ENCODE measurements at regions not wholly inside any gene's neighbourhood (a gene's known extent, or its start where the extent isn't known, plus 50 kb on each side); places are given as distances from the start of the nearest gene placed in this dataset.

DNA sequence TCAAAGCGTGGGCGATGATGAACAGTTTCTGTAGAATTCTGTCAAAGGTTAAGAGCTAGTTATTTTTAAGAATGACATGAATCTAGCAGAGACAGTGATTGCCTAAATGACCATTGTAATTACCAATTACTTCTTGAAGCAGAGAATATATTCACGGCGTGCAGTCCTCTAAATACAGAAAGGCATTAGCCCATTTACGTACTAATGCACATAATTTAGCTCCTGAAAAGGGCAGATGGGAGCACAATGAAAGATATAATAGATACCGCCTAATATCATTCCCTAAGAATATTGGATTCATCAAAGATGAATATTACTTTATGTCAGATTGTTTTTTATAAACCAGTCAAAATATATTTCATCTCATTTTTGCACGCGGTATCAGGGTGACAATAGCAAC is 212.4 kb downstream of the URI1 start:
- H3K4me3 ChIP-seq (ENCODE audit: low read length): no peak overlapping the region
- DNase-seq: no peak
- 96% methylated on average over 4 of the region's 8 CpGs for WGBS (ENCODE audit: insufficient coverage, low lambda C conversion rate)
- no peaks in the 10 kb centered on the region for H3K36me3 ChIP-seq (ENCODE audit: control insufficient read depth, insufficient read depth, low read length)
- H3K4me1 ChIP-seq (ENCODE audit: control insufficient read depth, insufficient read depth, low read length): no peaks in the 10 kb centered on the region
- no peak overlapping the region for H3K27ac ChIP-seq (ENCODE audit: low read length)
- H3K27me3 ChIP-seq (ENCODE audit: control insufficient read depth, insufficient read depth, low read length): peaks cover 7% of the 10 kb centered on the region
- no peaks in the 10 kb centered on the region for H3K9me3 ChIP-seq (ENCODE audit: control insufficient read depth, low read depth, low read length)

DNA sequence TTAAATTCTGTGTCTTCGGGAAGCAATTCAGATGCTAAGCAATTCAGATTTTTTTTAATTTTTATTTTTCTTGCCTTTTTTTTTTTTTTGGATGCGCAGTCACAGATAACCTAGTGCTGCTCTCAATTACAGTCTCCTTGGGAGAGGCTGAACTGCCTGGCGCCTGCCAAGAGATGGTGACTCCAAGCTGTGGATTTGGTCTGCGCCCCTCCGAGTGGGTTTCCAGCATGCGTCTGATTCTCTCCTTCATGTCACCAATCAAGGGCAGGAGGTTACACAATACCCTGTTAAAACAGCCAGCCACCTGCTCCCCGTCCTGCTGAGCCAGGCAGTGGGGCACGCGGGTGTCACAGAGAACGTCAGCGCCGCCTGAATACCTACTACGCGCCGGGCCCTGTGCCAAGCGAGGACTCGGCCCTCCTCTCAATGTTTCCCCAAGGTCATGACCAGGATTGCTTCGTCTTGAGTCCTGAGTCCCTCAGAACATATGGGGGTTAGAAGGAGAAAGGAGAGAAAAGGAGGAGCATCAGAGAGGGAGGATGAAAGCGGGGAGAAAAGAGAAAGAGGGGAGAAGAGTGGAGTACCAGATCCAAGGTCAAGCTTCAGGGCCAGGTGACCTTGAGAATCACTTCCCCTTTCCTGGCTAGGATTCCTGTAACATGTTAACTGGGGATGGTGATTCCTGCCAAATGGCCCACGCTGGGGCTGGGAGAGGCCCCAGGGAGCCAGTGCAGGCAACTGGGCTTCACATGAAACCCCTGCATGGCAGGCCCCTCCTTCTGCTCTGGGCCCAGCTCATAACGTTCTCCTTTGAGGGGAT is 213.6 kb downstream of the URI1 start:
- no peak for DNase-seq
- Histone ChIP-seq H3K27ac (ENCODE audit: low read length) (no peak overlapping the region), H3K4me1 (ENCODE audit: control insufficient read depth, insufficient read depth, low read length) (no peaks in the 10 kb centered on the region), H3K4me3 (ENCODE audit: low read length) (no peak overlapping the region), H3K36me3 (ENCODE audit: control insufficient read depth, insufficient read depth, low read length) (no peaks in the 10 kb centered on the region), H3K27me3 (ENCODE audit: control insufficient read depth, insufficient read depth, low read length) (peaks cover 7% of the 10 kb centered on the region), H3K9me3 (ENCODE audit: control insufficient read depth, low read depth, low read length) (no peaks in the 10 kb centered on the region)
- WGBS (ENCODE audit: insufficient coverage, low lambda C conversion rate): 100% methylated on average over 1 of the region's 21 CpGs

DNA sequence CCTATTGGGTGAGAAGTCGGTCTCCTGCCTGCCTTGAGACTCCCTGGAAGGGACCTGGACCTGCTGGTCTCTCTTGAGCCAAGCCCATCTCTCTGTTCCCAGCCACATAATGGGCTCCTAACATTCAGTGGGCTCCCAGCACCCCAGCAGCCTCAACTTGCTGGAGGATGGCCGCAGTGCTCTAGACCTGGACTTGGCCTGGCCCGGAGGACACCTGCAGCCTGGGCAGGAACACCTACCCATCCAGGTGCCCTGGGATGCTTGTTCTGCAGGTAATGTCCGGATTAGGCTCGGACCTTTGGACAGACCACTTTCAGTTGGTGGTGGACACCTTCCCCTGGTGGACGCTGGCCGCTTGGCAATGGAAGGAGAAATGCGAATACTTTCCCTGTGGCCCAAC is 214.6 kb downstream of the URI1 start:
- Histone ChIP-seq H3K27ac (ENCODE audit: low read length) (no peak overlapping the region), H3K36me3 (ENCODE audit: control insufficient read depth, insufficient read depth, low read length) (no peaks in the 10 kb centered on the region), H3K27me3 (ENCODE audit: control insufficient read depth, insufficient read depth, low read length) (peaks cover 7% of the 10 kb centered on the region), H3K4me1 (ENCODE audit: control insufficient read depth, insufficient read depth, low read length) (no peaks in the 10 kb centered on the region), H3K9me3 (ENCODE audit: control insufficient read depth, low read depth, low read length) (no peaks in the 10 kb centered on the region), H3K4me3 (ENCODE audit: low read length) (no peak overlapping the region)
- WGBS (ENCODE audit: insufficient coverage, low lambda C conversion rate): no CpG with 5 or more reads among the region's 8 CpGs
- DNase-seq: no peak

DNA sequence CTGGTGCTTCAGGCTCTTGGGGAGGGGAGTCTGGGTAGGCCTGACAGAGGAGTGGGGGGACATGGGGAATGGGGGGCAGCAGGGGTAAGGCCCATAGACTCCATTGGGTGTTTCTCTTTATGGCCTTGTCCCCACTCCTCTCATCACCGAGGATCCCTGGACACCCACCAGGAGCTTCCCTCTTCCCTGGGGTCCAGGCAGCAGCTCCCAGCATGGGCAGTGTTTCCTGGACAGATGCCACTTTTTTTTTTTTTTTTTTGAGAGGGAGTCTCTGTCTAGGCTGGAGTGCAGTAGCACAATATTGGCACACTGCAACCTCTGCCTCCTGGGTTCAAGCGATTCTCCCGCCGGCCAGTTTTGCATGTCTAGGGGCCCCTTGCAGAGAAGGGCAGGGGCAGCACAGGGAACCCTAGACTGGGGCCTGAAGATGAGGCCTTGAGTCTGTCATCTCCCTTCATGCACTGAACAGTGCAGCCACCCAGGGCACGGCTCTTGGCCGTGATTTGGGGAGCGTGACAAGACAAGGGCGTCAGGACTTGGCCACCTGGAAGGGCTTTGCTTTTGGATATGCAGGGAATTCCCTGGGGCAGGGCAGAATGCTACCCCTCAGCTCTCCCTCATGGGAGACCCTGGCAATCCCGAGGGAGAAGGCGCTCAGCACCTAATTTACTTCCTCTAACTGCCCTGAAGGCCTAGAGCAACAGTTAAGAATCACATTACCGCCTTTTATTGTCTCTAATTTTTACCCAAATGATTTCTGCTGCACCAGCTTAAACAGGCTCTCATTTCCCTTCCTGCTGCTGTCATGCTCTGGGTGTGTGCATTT is 213.9 kb upstream of the ZNF536 start:
- H3K36me3 ChIP-seq (ENCODE audit: control insufficient read depth, insufficient read depth, low read length): no peaks in the 10 kb centered on the region
- H3K27ac ChIP-seq (ENCODE audit: low read length): no peak overlapping the region
- WGBS (ENCODE audit: insufficient coverage, low lambda C conversion rate): no CpG with 5 or more reads among the region's 11 CpGs
- peaks cover 5% of the 10 kb centered on the region for H3K27me3 ChIP-seq (ENCODE audit: control insufficient read depth, insufficient read depth, low read length)
- no peaks in the 10 kb centered on the region for H3K4me1 ChIP-seq (ENCODE audit: control insufficient read depth, insufficient read depth, low read length)
- no peak overlapping the region for H3K4me3 ChIP-seq (ENCODE audit: low read length)
- no peak for DNase-seq
- H3K9me3 ChIP-seq (ENCODE audit: control insufficient read depth, low read depth, low read length): no peaks in the 10 kb centered on the region

DNA sequence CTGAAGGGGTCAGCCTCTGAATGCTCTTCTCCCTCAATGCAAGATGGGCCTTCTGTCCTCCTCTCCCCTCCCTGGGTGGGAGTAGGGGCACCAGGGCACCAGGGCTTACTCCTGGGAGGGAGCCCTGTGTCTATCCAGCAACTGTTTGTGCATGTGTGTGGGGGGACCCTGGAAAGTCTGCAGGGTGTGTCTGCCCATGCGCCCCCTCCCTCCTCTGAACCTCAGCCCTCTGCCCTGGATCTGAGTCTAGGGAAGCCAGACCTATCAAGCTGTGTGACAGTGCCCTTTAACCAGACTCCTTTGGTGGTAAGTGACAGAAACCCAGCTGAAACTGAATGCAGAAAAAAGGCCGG is 213.3 kb upstream of the ZNF536 start:
- WGBS (ENCODE audit: insufficient coverage, low lambda C conversion rate): no CpG with 5 or more reads among the region's 2 CpGs
- H3K27me3 ChIP-seq (ENCODE audit: control insufficient read depth, insufficient read depth, low read length): peaks cover 4% of the 10 kb centered on the region

DNA sequence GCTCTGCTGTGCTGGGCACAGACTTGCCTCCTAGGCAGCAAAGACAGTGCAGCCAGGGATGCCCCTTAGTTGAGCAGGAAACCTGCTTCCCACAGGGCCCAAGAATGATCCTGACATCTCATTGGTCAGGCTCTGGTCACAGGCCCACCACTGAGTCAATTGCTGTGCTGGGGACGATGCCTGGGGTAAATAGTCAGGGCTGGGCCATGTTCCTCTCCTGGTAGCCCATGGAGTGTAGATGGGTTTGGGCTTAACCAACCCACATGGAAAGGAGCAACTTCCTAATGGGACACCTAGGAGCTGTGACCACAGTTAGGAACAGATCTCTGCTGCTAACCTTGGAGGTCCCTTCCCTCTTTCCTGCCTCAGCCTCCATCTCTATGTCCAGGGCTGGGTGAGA is 212.5 kb upstream of the ZNF536 start:
- no peak for DNase-seq
- H3K4me3 ChIP-seq (ENCODE audit: low read length): no peak overlapping the region
- H3K9me3 ChIP-seq (ENCODE audit: control insufficient read depth, low read depth, low read length): no peaks in the 10 kb centered on the region
- no CpG with 5 or more reads among the region's 1 CpG for whole genome bisulfite sequencing (ENCODE audit: insufficient coverage, low lambda C conversion rate)
- no peaks in the 10 kb centered on the region for H3K36me3 ChIP-seq (ENCODE audit: control insufficient read depth, insufficient read depth, low read length)
- H3K27me3 ChIP-seq (ENCODE audit: control insufficient read depth, insufficient read depth, low read length): peaks cover 4% of the 10 kb centered on the region
- no peaks in the 10 kb centered on the region for H3K4me1 ChIP-seq (ENCODE audit: control insufficient read depth, insufficient read depth, low read length)
- no peak overlapping the region for H3K27ac ChIP-seq (ENCODE audit: low read length)

More for the DNA sequence above, 213.3 kb upstream of the ZNF536 start:
- no peaks in the 10 kb centered on the region for H3K9me3 ChIP-seq (ENCODE audit: control insufficient read depth, low read depth, low read length)
- no peak overlapping the region for H3K4me3 ChIP-seq (ENCODE audit: low read length)
- no peaks in the 10 kb centered on the region for H3K4me1 ChIP-seq (ENCODE audit: control insufficient read depth, insufficient read depth, low read length)
- no peaks in the 10 kb centered on the region for H3K36me3 ChIP-seq (ENCODE audit: control insufficient read depth, insufficient read depth, low read length)
- DNase-seq: no peak
- H3K27ac ChIP-seq (ENCODE audit: low read length): no peak overlapping the region

DNA sequence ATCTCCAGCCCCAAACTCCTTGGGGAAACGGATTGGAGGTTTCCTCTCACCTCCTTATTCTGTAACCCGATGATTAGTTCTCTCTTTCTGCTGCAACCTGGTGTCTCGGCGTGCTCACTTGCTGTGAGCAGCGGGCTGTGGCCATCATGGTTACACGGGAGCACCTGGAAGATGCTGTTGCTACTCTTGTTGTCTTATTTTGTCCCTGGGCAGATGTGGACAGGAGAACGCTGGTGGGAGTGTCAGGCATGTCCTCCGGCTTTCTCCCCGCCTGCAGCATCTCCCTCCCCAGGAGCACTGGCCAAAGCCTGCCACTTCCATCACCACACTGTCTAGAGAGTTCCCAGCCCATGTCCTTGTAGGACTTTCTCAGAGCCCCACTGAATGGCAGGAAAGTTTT is 211.8 kb upstream of the ZNF536 start:
- no peaks in the 10 kb centered on the region for H3K36me3 ChIP-seq (ENCODE audit: control insufficient read depth, insufficient read depth, low read length)
- no CpG with 5 or more reads among the region's 9 CpGs for WGBS (ENCODE audit: insufficient coverage, low lambda C conversion rate)
- no peak overlapping the region for H3K4me3 ChIP-seq (ENCODE audit: low read length)
- no peak for DNase-seq
- no peak overlapping the region for H3K27ac ChIP-seq (ENCODE audit: low read length)
- H3K4me1 ChIP-seq (ENCODE audit: control insufficient read depth, insufficient read depth, low read length): no peaks in the 10 kb centered on the region
- peaks cover 3% of the 10 kb centered on the region for H3K27me3 ChIP-seq (ENCODE audit: control insufficient read depth, insufficient read depth, low read length)
- no peaks in the 10 kb centered on the region for H3K9me3 ChIP-seq (ENCODE audit: control insufficient read depth, low read depth, low read length)

DNA sequence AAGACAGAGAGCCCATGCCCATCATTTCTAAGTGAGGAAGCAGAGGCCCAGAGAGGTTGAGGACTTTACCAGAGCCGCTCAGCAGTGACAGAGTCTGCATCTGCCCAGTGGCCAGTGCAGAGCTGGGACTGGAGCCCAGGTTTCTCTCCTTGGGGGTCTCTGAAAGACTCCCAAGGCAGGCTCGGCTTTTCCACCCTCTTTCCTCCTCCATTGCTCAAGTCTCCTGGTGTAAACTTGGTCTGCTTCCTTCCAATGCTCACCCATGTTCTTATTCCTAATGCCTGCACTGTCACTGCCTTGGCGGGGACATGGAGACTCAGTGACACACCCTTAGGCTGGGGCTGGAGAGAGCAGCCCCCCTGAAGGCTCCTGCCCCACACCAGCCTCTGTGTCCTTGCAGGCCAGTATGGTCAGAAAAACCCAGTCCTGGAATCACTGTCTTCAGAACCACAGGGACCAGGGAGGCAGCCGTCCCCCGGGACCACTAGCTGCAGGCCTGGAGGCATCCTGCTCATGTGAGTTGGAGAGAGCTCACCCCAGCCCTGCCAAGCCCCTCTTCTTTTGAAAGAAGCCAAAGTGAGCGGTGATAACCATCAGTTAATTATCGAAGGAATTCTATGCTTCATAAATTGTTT is 211.0 kb upstream of the ZNF536 start:
- H3K36me3 ChIP-seq (ENCODE audit: control insufficient read depth, insufficient read depth, low read length): no peaks in the 10 kb centered on the region
- no peak overlapping the region for H3K27ac ChIP-seq (ENCODE audit: low read length)
- no peak for DNase-seq
- H3K4me1 ChIP-seq (ENCODE audit: control insufficient read depth, insufficient read depth, low read length): no peaks in the 10 kb centered on the region
- H3K9me3 ChIP-seq (ENCODE audit: control insufficient read depth, low read depth, low read length): no peaks in the 10 kb centered on the region
- H3K4me3 ChIP-seq (ENCODE audit: low read length): no peak overlapping the region
- no peaks in the 10 kb centered on the region for H3K27me3 ChIP-seq (ENCODE audit: control insufficient read depth, insufficient read depth, low read length)
- WGBS (ENCODE audit: insufficient coverage, low lambda C conversion rate): 80% methylated on average over 1 of the region's 7 CpGs

DNA sequence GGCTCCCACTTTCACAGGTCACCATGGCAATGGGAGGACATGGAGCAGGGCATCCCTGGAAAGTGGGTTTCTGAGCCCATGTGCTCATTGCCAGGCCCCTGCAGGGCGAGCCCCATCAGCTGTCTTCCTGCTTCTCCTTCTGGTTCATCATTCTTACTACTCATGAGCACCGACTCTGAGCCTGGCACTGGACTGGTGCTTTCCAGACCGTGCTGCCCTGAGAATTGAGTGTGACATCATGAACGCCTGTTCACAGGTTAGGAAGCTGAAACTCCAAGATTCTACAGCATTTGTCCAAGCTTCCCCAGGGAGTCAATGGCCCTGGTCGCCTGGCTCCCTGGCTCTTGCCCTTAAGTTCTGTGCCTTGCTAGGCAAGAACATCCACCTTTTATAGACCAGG is 210.4 kb upstream of the ZNF536 start:
- H3K9me3 ChIP-seq (ENCODE audit: control insufficient read depth, low read depth, low read length): no peaks in the 10 kb centered on the region
- no peak overlapping the region for H3K27ac ChIP-seq (ENCODE audit: low read length)
- no peaks in the 10 kb centered on the region for H3K27me3 ChIP-seq (ENCODE audit: control insufficient read depth, insufficient read depth, low read length)
- no CpG with 5 or more reads among the region's 5 CpGs for WGBS (ENCODE audit: insufficient coverage, low lambda C conversion rate)
- no peaks in the 10 kb centered on the region for H3K36me3 ChIP-seq (ENCODE audit: control insufficient read depth, insufficient read depth, low read length)
- no peak overlapping the region for H3K4me3 ChIP-seq (ENCODE audit: low read length)
- H3K4me1 ChIP-seq (ENCODE audit: control insufficient read depth, insufficient read depth, low read length): no peaks in the 10 kb centered on the region
- no peak for DNase-seq

DNA sequence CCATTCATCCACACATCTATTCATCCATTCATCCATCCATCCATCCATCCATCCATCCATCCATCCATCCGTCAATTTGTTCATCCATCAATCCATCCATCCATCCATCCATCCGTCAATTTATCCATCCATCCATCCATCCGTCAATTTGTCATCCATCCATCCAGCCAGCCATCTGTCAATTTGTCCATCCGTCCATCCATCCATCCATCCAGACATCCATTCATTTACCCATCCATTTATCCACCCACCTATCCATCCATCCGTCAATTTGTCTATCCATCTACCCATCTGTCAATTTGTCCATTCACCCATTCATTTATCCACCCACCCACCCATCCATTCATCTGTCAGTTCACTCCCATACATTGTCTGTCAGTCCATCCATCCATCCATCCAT is 209.5 kb upstream of the ZNF536 start:
- 89% methylated on average over 4 of the region's 5 CpGs for WGBS (ENCODE audit: insufficient coverage, low lambda C conversion rate)

More for the DNA sequence above, 209.5 kb upstream of the ZNF536 start:
- DNase-seq: no peak
- no peaks in the 10 kb centered on the region for H3K36me3 ChIP-seq (ENCODE audit: control insufficient read depth, insufficient read depth, low read length)
- H3K9me3 ChIP-seq (ENCODE audit: control insufficient read depth, low read depth, low read length): no peaks in the 10 kb centered on the region
- H3K4me3 ChIP-seq (ENCODE audit: low read length): no peak overlapping the region
- H3K27me3 ChIP-seq (ENCODE audit: control insufficient read depth, insufficient read depth, low read length): no peaks in the 10 kb centered on the region
- no peak overlapping the region for H3K27ac ChIP-seq (ENCODE audit: low read length)
- H3K4me1 ChIP-seq (ENCODE audit: control insufficient read depth, insufficient read depth, low read length): no peaks in the 10 kb centered on the region
